KMS-11 (cell line): ENCODE measurements at regions not wholly inside any gene's neighbourhood (a gene's known extent, or its start where the extent isn't known, plus 50 kb on each side); places are given as distances from the start of the nearest gene placed in this dataset.

ENCODE experiments used
- H2AFZ ChIP-seq: fragments of 200-600 bp; sonication (generic); 2 replicates; pipeline ENCODE4 v1.6.1; 2016; ENCODE audit warnings: antibody characterized with exemption, mixed run types, low read depth
- H3K27ac ChIP-seq: fragments of 200-600 bp; sonication (generic); 2 replicates; pipeline ENCODE4 v1.6.1; 2016; ENCODE audit warnings: mild to moderate bottlenecking, mixed run types
- H3K27me3 ChIP-seq: fragments of 200-600 bp; sonication (generic); 2 replicates; pipeline ENCODE4 v1.6.1; 2017; ENCODE audit warnings: mild to moderate bottlenecking, low read depth, mixed run types, moderate library complexity; ENCODE audit not compliant: insufficient read depth
- H3K36me3 ChIP-seq: fragments of 200-600 bp; sonication (generic); 2 replicates; pipeline ENCODE4 v1.6.1; 2017; ENCODE audit warnings: mild to moderate bottlenecking, mixed run types; ENCODE audit not compliant: insufficient read depth
- H3K4me1 ChIP-seq: fragments of 200-600 bp; sonication (generic); 2 replicates; pipeline ENCODE4 v1.6.1; 2016; ENCODE audit warnings: mild to moderate bottlenecking, low read depth, mixed run types; ENCODE audit not compliant: poor library complexity, severe bottlenecking
- H3K4me2 ChIP-seq: fragments of 200-600 bp; sonication (generic); 2 replicates; pipeline ENCODE4 v1.7.0; 2016; ENCODE audit warnings: mild to moderate bottlenecking, mixed run types
- H3K4me3 ChIP-seq: fragments of 200-600 bp; sonication (generic); IDR thresholded peaks from 2 replicates; pipeline ENCODE4 v1.6.1; 2017; ENCODE audit warnings: low read depth, low read length, mixed read lengths; ENCODE audit not compliant: insufficient read depth
- H3K79me2 ChIP-seq: fragments of 200-600 bp; sonication (generic); 2 replicates; pipeline ENCODE4 v1.6.1; 2016; ENCODE audit warnings: low read depth, mixed run types; ENCODE audit not compliant: insufficient read depth
- H3K9ac ChIP-seq: fragments of 200-600 bp; sonication (generic); 2 replicates; pipeline ENCODE4 v1.6.1; 2016; ENCODE audit warnings: mild to moderate bottlenecking, mixed run types
- H4K20me1 ChIP-seq: fragments of 200-600 bp; sonication (generic); 2 replicates; pipeline ENCODE4 v1.6.1; 2016; ENCODE audit warnings: mild to moderate bottlenecking, mixed run types; ENCODE audit not compliant: insufficient read depth
- CTCF ChIP-seq: fragments of 200-600 bp; sonication (generic); conservative IDR thresholded peaks from 2 replicates; pipeline ENCODE4 v1.6.1; 2017; ENCODE audit warnings: low read depth, mild to moderate bottlenecking, antibody characterized with exemption, low read length, moderate library complexity, mixed read lengths

- no peaks in the 10 kb centered on the region for H3K36me3 ChIP-seq
- H3K4me1 ChIP-seq = no peaks in the 10 kb centered on the region
- no peak overlapping the region for H3K9ac ChIP-seq
- H3K79me2 ChIP-seq = no peaks in the 10 kb centered on the region
- H3K27ac ChIP-seq = no peak overlapping the region
- no peak overlapping the region for H2AFZ ChIP-seq
- no peaks in the 10 kb centered on the region for H4K20me1 ChIP-seq
- H3K4me3 ChIP-seq = no peak overlapping the region
- H3K27me3 ChIP-seq = no peaks in the 10 kb centered on the region
- H3K4me2 ChIP-seq = no peak overlapping the region
- TF ChIP-seq CTCF = no peak
These were observed 720.2 kb downstream of the SLC4A3 start for GRCh38 chr2:220347626-220348025.

GRCh38 chr2:220348206-220348605 is 720.8 kb downstream of the SLC4A3 start:
- H4K20me1 ChIP-seq = no peaks in the 10 kb centered on the region
- H3K79me2 ChIP-seq = no peaks in the 10 kb centered on the region
- H3K27me3 ChIP-seq = no peaks in the 10 kb centered on the region
- no peaks in the 10 kb centered on the region for H3K4me1 ChIP-seq
- no peaks in the 10 kb centered on the region for H3K36me3 ChIP-seq
- H3K4me3 ChIP-seq = no peak overlapping the region
- no peak overlapping the region for H3K4me2 ChIP-seq
- no peak for TF ChIP-seq CTCF
- no peak overlapping the region for H3K9ac ChIP-seq
- no peak overlapping the region for H3K27ac ChIP-seq
- no peak overlapping the region for H2AFZ ChIP-seq

- TF ChIP-seq CTCF = no peak
- Histone ChIP-seq H3K36me3 (no peaks in the 10 kb centered on the region), H4K20me1 (no peaks in the 10 kb centered on the region), H3K4me1 (no peaks in the 10 kb centered on the region), H2AFZ (no peak overlapping the region), H3K9ac (no peak overlapping the region), H3K27me3 (no peaks in the 10 kb centered on the region), H3K4me3 (no peak overlapping the region), H3K27ac (no peak overlapping the region), H3K4me2 (no peak overlapping the region), H3K79me2 (no peaks in the 10 kb centered on the region)
These were observed 726.5 kb downstream of the SLC4A3 start for GRCh38 chr2:220353897-220354296.

GRCh38 chr2:220356076-220356475 is 728.6 kb downstream of the SLC4A3 start:
- no peak overlapping the region for H3K27ac ChIP-seq
- no peaks in the 10 kb centered on the region for H3K79me2 ChIP-seq
- no peaks in the 10 kb centered on the region for H3K27me3 ChIP-seq
- H3K4me2 ChIP-seq = no peak overlapping the region
- H3K4me1 ChIP-seq = no peaks in the 10 kb centered on the region
- no peaks in the 10 kb centered on the region for H4K20me1 ChIP-seq
- no peak for TF ChIP-seq CTCF
- H3K4me3 ChIP-seq = no peak overlapping the region
- H3K36me3 ChIP-seq = no peaks in the 10 kb centered on the region
- no peak overlapping the region for H2AFZ ChIP-seq
- no peak overlapping the region for H3K9ac ChIP-seq

GRCh38 chr2:220365023-220365422 is 737.6 kb downstream of the SLC4A3 start:
- Histone ChIP-seq H3K9ac (no peak overlapping the region), H3K4me2 (no peak overlapping the region), H3K27ac (no peak overlapping the region), H3K79me2 (no peaks in the 10 kb centered on the region), H3K36me3 (no peaks in the 10 kb centered on the region), H4K20me1 (no peaks in the 10 kb centered on the region), H2AFZ (no peak overlapping the region), H3K4me3 (no peak overlapping the region), H3K27me3 (no peaks in the 10 kb centered on the region), H3K4me1 (no peaks in the 10 kb centered on the region)
- no peak for TF ChIP-seq CTCF
